Myocyte (in vitro differentiated cells): ENCODE measurements at regions not wholly inside any gene's neighbourhood (a gene's known extent, or its start where the extent isn't known, plus 50 kb on each side); places are given as distances from the start of the nearest gene placed in this dataset.

Experiments used
- DNase-seq: peaks from one replicate; pipeline ENCODE4 v3.0.0-alpha.2; 2012; ENCODE audit warnings: low read depth

DNA sequence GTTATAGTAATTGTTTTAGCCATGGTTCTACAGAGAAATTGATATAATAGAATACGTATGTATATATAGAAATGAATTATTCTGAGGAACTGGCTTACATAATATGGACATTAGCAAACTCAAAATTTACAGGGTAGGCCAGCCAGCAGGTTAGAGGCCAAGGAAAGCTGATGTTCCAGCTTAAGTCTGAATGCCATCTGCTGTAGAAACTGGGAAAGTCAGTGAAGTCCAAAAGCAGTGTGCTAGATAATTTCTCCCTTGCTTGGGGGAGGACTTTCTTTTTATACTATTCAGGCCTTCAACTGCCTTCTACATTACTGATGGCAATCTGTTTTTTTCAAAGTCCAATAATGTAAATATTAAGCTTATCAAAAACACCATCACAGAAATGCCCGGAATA, 1174.7 kb downstream of the ZPLD1 start:
- no peak for DNase-seq

DNA sequence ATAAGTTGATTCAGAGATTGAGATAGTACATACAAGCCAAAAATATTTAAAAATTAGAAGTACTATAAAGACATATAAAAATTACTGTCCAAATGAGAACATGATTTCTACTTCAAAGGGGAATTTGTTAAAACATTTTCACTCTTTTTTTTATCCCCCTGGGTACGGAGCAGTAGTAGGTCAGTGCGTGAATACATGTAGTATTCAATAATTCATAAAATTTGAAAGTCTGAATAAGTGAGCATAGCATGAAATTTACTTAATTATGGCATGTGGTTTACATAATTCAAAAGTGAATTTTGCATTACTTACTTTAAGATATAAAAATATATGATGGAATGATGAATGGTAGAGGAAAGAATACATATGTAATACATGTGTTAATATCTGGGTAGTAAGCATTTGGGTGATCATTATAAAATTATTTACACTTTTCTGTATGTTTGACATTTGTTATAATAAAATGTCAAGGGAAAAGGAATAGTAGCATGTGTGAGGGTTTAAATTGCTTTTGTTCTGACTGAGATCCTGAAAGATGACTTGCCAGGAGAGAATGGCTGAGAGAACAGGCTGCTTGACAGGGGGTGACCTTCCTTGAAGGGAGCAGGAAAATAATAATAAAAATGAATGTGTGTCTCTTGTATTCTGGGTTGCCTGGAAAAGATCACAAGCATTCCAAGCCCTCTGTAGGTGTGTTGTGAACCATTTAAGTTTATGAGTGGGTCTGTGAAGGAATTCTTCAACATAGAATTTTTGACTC, 1178.8 kb downstream of the ZPLD1 start:
- no peak for DNase-seq

DNA sequence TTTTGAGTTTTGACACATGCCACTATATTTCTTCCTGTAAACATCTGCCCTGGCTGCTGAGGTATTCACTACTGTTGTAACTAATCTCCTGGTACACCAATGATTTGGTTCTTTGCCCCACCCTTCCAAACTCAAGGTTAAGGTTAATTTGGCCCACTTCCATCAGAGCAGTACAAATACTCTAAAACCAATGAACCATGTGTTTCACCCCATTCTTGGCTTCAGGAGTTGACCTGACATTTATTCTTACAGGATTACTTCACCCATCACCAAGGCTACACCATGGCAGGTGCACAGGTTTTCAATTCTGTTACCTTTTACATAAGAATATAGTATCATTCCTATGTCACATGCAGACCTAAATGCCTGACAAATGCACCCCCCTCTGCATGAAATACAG, 1179.9 kb downstream of the ZPLD1 start:
- no peak for DNase-seq

DNA sequence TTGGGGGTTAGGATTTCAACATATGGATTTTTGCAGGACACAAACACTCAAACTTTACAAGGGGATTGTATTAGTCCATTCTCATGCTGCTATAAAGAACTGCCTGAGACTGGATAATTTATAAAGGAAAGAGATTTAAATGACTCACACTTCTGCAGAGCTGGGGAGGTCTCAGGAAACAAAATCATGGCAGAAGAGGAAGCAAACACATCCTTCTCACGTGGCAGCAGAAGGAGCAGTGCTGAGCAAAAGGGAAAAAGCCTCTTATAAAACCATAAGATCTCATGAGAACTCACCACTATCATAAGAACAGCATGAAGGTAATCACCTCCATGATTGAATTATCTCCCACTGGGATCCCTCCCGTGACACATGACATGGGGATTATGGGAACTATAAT, 1183.1 kb downstream of the ZPLD1 start:
- no peak for DNase-seq

DNA sequence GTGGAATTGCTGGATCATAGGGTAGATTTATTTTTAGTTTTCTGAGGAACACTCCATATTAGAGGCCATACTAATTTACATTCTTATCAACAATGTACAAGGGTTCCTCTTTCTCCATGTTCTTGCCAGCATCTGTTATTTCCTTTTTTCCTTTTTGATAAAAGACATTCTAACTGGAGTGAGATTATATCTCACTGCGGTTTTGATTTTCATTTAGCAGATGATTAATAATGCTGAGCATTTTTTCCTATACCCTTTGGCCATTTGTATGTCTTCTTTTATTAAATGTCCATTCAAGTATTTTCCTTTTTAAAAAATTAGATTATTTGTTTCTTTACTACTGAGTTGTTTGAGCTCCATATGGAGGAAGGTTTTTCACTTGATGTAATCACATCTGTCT, 1189.5 kb downstream of the ZPLD1 start:
- no peak for DNase-seq

DNA sequence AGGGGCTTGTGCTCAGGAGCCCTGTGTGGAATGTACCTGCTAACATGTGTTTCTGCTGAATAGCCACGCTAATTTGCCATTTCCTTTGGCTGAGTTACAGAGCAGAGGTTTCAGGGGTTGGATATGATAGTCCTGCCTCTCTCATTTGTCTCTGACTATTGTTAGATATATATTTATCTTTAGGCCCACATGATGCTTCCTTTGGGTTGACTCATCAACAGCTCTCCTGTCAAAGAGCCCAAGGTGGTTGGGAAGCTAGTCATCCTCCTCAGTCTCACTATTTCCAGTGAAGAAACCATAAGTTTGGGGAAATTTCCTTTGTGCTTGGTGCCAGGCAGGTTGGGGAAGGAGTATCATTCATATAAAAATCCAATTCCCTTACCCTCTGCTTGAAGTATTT, 1194.6 kb downstream of the ZPLD1 start:
- no peak for DNase-seq

DNA sequence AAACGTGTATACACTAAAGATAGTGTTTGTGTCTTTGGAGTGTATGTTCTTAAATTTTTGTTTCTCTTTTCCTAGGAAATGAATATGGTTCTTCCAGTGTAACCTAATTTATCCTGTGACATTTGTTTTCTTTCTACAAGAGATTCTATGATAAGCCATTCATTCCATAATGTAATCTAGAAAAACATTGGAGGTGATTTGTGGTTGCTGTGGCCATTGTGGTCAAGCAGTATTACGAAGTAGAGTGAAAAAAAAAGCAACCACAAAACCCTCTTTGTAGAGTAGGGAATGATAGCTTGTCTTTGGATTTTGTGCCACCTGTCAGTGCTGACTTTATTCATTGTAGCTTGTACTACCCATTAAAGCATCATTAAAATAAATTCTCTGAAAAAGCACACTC, 1209.6 kb downstream of the ZPLD1 start:
- DNase-seq, result peak; percentile 18

DNA sequence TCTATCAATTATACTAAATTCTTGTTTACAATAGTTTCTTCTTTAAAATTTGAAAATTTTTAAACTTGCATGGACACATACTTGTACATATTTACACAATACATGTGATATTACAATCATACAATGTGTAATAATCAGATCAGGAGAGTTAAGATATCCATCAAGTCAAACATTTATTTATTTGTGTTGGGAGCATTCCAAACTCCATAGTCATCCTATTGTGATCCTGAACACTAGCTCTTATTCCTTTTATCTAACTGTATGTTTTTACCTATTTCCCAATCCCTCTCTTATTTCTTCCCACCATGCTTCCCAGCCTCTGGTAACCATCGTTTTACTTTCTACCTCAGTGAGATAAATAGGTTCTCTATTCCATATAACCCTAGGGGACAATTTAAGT, 1219.2 kb downstream of the ZPLD1 start:
- DNase-seq, result no peak

DNA sequence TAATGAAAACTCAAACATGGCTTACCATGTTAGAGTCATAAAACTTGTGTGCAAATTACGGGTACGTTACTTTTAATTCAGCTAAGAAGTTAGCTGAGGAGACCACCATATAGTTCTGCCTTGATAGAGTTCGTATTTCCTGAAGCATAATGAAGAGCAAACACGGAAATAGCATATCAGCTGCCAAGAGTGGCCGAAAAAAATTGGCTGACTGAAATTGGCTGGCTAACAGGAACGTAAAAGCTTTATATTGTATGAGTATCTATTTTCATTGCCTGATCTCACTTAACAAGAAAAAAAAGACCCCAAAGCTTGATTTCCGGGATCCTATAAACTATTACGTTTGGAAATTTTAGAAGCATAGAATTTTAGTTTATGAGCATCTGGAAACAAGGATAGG, 1222.9 kb downstream of the ZPLD1 start:
- no peak for DNase-seq

DNA sequence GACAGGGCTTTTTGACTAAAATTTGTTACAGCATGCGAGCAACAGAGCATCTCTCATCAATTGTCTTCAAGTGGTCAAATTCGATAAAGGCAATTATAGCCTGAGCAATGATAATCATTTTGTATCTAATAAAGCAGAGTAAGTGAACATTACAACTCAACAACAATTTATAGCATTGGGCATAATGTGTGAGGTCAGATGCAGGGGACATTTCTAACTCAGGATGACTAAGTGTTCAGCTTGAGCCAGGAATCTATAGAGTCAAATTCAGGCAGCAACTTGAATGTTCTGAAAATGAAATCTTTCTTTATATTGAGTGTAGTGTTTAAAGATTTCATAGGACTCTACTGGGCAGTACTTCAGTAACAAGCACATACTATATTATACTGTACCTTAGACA, 1226.0 kb downstream of the ZPLD1 start:
- DNase-seq, result no peak

DNA sequence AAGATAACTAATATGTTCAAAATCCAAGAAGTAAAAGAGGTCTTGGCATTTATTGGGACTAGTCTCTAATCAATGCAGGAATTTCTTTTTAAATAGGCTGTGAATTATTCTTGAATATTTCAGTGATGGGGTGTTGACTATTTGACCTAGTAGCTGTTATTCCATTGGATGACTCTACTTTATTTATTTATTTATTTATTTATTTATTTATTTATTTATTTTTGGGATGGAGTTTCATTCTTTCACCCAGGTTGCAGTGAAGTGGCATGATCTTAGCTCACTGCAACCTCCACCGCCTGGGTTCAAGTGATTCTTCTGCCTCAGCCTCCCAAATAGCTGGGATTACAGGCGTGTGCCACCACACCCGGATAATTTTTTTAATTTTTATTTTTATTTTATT, 1227.8 kb downstream of the ZPLD1 start:
- DNase-seq, result no peak

DNA sequence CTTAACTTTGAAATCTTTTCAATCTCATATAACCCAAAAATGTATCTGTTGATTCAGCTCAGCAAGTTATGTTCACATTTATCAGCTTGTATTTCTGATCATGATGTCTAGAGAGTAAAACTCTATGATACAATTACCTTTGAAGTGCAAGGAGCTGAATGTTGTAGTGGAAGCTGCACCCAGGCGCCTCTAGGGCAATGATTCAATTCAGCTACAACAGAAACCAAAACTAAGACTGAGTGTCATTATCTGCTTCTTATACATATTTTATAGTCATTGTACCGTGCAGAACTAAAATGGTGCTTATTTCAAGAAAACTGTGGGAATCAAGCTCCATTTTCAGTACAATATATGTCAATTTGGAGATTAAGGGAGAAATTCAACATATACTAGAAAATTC, 1237.5 kb downstream of the ZPLD1 start:
- no peak for DNase-seq

DNA sequence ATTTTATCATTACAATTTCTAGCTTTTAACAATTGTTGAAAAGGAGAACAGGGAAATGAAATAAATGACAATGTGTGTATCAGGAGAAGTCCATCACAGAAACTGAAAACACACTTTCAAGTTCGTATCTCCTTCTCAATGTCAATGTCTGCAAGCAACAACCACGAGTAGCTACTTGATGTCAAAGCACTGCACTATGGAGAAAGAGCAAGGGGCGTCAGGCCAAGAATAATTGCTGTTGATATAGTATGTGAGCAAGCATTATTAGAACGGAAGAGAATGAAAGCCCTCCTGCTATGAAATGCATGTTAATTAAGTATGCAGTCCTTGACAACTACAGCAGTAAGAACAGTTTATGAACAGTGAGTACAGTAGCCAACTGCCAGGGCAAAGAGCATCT, 1250.1 kb downstream of the ZPLD1 start:
- no peak for DNase-seq

DNA sequence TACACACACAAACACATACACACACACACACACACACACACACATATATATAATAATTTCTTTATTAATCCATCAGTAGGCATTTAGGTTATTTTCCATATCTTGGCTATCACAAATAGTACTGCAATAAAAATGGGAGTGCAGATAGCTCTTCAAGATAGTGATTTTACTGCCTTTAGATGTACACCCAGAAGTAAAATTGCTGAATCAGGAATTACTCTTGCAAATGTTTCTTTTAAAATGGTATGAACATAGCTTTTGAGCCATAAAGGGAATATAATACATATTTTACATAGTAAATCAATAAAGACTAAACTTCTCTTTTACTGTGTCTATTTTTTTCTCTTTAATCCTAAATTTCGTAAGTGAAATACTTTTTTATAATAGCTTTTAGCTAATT, 1251.1 kb downstream of the ZPLD1 start:
- no peak for DNase-seq

DNA sequence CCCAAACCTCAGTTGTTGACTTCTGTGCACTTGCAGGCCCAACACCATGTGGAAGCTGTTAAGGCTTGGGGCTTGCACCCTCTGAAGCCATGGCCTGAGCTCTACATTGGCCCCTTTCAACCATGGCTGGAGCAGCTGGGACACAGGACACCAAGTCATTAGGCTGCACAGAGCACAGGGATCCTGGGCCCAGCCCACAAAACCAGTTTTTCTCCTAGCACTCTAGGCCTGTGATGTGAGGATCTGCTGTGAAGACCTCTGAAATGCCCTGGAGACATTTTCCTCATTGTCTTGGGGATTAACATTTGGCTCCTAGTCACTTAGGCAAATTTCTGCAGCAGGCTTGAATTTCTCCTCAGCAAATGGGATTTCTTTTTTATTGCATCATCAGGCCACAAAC, 1255.7 kb downstream of the ZPLD1 start:
- DNase-seq, result no peak

DNA sequence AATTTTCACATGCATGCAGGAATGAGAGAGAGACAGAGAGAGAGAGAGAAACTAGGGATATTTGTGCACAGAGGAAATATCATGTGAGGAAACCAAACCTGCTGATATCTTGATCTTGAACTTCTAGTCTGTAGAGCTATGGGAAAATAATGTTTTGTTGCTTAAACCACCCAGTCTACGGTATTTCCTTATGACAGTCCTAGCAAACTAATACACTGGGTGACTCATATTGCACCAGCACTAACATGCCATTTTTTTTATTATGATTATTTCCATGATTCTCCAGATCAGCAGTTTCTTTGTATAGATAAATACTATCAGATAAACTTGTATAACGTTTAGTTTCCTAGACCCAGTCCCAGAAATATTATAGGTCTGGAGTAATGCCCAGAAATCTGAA, 1259.0 kb downstream of the ZPLD1 start:
- DNase-seq, result no peak

DNA sequence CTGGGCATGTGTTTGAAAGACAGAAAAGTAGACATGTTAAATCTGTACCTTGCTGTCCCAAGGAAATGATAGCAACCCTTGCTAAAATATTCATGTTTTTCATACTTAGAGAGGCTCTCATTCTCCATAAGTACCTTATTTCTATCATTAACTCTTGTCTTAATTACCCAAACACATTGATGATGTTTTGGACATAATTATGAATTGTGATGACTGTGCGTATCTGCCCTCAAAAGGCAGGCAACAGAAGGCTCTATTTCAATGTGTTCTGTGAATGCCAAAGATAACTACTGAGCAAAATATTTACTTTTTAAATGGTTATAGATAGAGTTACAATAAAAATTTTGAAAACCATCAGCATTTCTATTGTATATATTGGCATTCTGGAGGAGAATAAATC, 1263.8 kb downstream of the ZPLD1 start:
- no peak for DNase-seq

DNA sequence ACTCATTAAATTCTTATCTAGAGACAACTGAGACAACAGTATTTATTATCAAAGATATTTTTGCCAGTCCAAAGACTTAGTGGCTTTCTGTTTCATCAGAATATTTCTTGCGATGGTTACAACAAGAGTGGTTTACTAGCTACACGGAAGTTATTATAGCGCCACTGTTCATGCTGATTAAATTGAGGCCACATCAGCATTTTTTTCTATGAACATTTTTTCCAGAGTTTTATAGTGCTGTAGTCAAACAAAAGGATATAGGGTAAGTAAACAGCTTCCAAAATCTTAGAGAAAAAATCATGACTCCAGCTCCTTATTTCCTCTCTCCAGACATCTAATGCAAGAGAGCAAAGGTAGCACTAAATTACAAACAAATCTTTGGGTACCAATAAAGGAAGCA, 1264.4 kb downstream of the ZPLD1 start:
- DNase-seq, result no peak

DNA sequence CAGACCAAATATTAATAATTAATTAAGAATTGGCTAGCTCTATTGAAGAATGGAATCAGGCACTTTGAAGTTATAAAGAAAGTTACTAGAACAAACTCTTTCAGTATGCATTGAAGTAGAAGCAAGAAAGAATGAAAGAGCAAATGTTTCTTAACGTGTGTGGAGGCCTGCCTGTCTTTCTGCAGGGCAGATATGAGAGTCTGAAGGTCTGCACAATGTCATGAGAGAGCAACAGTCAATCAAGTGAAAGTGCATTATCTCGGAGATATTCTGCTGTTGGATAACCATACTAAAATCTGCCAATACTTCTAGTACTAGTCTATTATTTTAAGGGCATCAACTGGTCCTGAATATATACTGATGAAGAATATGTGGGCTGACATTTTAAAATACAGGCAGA, 1270.8 kb downstream of the ZPLD1 start:
- DNase-seq, result no peak

DNA sequence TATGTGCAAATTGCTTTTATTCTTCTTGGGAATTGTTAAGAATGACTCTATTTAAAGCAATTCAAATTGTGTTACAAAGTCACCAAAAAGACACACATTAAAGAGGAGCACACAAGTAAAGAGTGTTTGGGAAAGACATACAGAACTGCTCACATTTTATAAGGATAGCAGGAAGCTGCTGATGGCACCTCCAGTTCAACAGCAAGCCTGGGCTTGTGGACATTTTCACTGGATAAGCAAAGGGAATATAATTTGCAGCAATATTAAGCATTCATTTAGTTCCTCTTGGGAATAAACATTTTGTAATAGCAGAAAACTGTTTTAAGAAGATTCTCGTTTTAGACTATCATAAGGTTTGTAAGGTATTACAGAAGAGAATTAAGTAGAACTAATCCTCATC, 1271.9 kb downstream of the ZPLD1 start:
- DNase-seq, result no peak

DNA sequence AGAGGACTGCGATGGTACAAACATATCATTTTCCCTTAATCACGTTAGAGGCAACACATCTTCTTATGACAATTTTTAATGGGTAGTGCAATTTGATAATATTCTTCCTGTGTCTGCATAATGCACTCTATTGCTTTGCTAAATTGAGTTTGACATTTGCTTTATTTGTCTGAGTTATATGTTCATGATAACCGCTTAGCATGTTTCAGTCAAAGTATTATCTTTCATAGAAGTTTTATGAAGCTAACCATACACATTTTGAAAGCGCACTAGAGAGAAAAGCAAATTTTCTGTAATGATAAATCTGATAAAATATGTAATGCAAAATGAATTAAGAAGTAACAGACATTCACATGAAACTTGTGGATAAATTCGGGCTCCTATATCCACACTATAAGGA, 1276.9 kb downstream of the ZPLD1 start:
- no peak for DNase-seq

DNA sequence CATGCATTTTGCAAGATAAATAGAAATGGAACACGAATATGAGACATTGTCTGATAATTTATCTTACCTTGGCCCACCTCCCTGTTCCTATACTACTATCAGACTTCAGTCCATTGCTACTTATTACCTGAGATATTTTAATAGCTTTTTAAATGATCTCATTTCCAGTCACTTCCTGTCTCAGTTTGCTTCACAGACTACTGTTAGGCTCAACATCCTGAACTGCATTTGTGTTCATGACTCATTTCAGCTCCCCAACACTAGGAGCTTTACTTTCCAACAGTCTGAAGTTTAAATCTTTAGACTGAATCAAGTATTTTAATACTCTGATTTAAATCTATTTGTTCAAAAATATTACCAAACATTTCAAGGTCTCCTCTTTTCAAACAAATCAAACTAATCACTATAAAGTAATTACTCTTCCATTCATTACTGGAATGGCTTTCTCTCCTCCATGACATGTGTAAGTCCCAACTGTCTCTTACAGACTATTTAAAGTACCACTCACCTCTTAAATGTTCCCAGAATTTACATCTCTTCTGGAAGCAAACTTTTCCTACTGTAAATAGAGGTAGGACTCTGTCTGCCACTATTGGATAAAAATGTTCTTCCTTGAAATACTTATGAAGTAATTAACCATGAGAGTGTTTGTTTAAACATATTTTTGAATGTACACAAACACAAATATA, 1277.6 kb downstream of the ZPLD1 start:
- no peak for DNase-seq

DNA sequence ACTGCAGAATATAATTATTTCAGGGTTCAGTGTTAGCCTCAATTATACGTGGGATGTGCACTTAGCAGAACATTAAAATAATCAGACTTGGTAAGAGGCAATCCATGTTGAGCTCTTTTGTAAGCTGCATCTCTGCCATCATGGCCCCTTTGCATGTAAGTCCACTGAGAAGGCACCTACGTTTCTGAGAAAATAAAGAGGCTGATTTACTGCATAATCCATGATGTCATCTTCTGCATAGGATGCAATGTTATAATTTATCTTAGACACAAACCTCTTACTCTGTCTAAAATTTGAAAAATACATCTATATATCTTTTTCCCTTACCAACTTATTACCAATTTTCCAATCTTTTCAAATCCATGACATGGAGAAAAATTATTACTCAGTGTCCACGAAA, 1294.7 kb downstream of the ZPLD1 start:
- DNase-seq, result no peak
